B cell (primary cell): ENCODE measurements at regions not wholly inside any gene's neighbourhood (a gene's known extent, or its start where the extent isn't known, plus 50 kb on each side); places are given as distances from the start of the nearest gene placed in this dataset.

Experiments
- ATAC-seq: fragments of 200-7000 bp; cut with Tn5 transposase; one replicate; pipeline ENCODE4 v1.10.0; 2021; ENCODE audit warnings: low read depth, mild to moderate bottlenecking, moderate number of reproducible peaks, moderate library complexity
- CTCF ChIA-PET: fragments of 350-600 bp; sonication (Branson Sonifier 250); formaldehyde crosslinking; loops from one replicate; lab custom pipeline; 2021; ENCODE audit warnings: antibody characterized with exemption, inconsistent platforms; lab: Charles Lee
- POLR2A ChIA-PET: fragments of 350-600 bp; sonication (Branson Sonifier 250); formaldehyde crosslinking; loops from one replicate; lab custom pipeline; 2021; ENCODE audit warnings: antibody characterized with exemption; lab: Charles Lee
- DNase-seq: peaks from one replicate; pipeline ENCODE4 v3.0.0; 2013
- H2AFZ ChIP-seq: 2 replicates; pipeline ENCODE4 v1.6.1; 2012; ENCODE audit warnings: mild to moderate bottlenecking, low read depth, low read length; ENCODE audit not compliant: insufficient read depth, poor library complexity, severe bottlenecking
- H3K27ac ChIP-seq, 2 donors: 1 replicate in 1 of 2; 2 replicates in 1 of 2; pipeline ENCODE4 v1.5.1; 2012 to 2013; ENCODE audit warnings: low read length in 2 of 2, mild to moderate bottlenecking in 2 of 2, moderate library complexity in 1 of 2
- H3K27me3 ChIP-seq, 4 experiments: fragments of 200-600 bp in 1 of 4; sonication (generic) in 1 of 4; replicated peaks in 1 of 4; 1 replicate in 2 of 4; 2 replicates in 2 of 4; pipeline versions ENCODE4 v1.6.1 to v1.7.0; 2013 to 2016; ENCODE audit warnings: low read length in 3 of 4, mild to moderate bottlenecking in 2 of 4, mixed read lengths in 1 of 4, moderate library complexity in 1 of 4; ENCODE audit not compliant: insufficient read depth in 4 of 4, control insufficient read depth in 3 of 4; ENCODE audit errors: control extremely low read depth in 1 of 4
- H3K36me3 ChIP-seq, 2 experiments: replicated peaks in 1 of 2; 1 replicate in 1 of 2; 2 replicates in 1 of 2; pipeline versions ENCODE4 v1.6.1 to v1.7.1; 2013; ENCODE audit warnings: low read length in 1 of 2; ENCODE audit not compliant: insufficient read depth in 2 of 2, control insufficient read depth in 1 of 2; ENCODE audit errors: control extremely low read depth in 1 of 2, extremely low read depth in 1 of 2
- H3K4me1 ChIP-seq, 2 donors: fragments of 200-600 bp in 1 of 2; sonication (generic) in 1 of 2; 1 replicate in 1 of 2; 2 replicates in 1 of 2; pipeline versions ENCODE4 v1.5.1 to v1.6.1; 2013 to 2017; ENCODE audit warnings: low read length in 2 of 2; ENCODE audit not compliant: control insufficient read depth in 2 of 2, insufficient read depth in 2 of 2
- H3K4me2 ChIP-seq: replicated peaks from 2 replicates; pipeline ENCODE3; 2012; ENCODE audit warnings: mild to moderate bottlenecking, low read depth, low read length; ENCODE audit not compliant: poor library complexity, severe bottlenecking
- H3K4me3 ChIP-seq, 5 experiments: fragments of 200-600 bp in 1 of 5; sonication (generic) in 1 of 5; 1 replicate in 3 of 5; 2 replicates in 2 of 5; pipeline versions ENCODE4 v1.5.1 to v1.7.0; 2011 to 2016; ENCODE audit warnings: low read length in 4 of 5, mild to moderate bottlenecking in 4 of 5, low read depth in 2 of 5, control low read depth in 1 of 5, moderate library complexity in 1 of 5; ENCODE audit not compliant: insufficient read depth in 1 of 5; ENCODE audit errors: control extremely low read depth in 1 of 5, extremely low read depth in 1 of 5
- H3K79me2 ChIP-seq: fragments of 200-600 bp; sonication (generic); one replicate; pipeline ENCODE4 v1.6.0; 2016; ENCODE audit warnings: low read length; ENCODE audit not compliant: control insufficient read depth, insufficient read depth
- H3K9ac ChIP-seq: fragments of 200-600 bp; sonication (generic); 2 replicates; pipeline ENCODE4 v1.6.1; 2017; ENCODE audit warnings: mild to moderate bottlenecking, low read length, moderate library complexity
- H3K9me3 ChIP-seq, 3 donors: one replicate each; pipeline versions ENCODE4 v1.6.1 to v1.7.1; 2013; ENCODE audit warnings: low read length in 2 of 3; ENCODE audit not compliant: control insufficient read depth in 2 of 3, insufficient read depth in 1 of 3; ENCODE audit errors: control extremely low read depth in 1 of 3
- H4K20me1 ChIP-seq: 2 replicates; pipeline ENCODE4 v1.6.0; 2012; ENCODE audit warnings: mild to moderate bottlenecking, low read length; ENCODE audit not compliant: insufficient read depth, control insufficient read depth, poor library complexity, severe bottlenecking
- H3K27ac Mint-ChIP-seq: one replicate; pipeline ENCODE4 v1.8.0; 2021; ENCODE audit warnings: mixed read lengths
- H3K27me3 Mint-ChIP-seq: one replicate; pipeline ENCODE4 v1.8.0; 2021; ENCODE audit warnings: mixed read lengths
- H3K4me1 Mint-ChIP-seq: one replicate; pipeline ENCODE4 v1.8.0; 2021; ENCODE audit warnings: mixed read lengths
- H3K4me3 Mint-ChIP-seq: one replicate; pipeline ENCODE4 v1.8.0; 2021; ENCODE audit warnings: mixed read lengths
- H3K9me3 Mint-ChIP-seq: one replicate; pipeline ENCODE4 v1.8.0; 2022; ENCODE audit warnings: mixed read lengths; ENCODE audit not compliant: insufficient read depth
- EZH2 ChIP-seq: IDR thresholded peaks from 2 replicates; pipeline ENCODE4 v1.6.1; 2012; ENCODE audit warnings: borderline replicate concordance, low read depth, mild to moderate bottlenecking, moderate library complexity, low read length; ENCODE audit not compliant: insufficient read depth, poor library complexity, severe bottlenecking
- WGBS: methylation state at CpG from one replicate; pipeline ENCODE4 v1.1.5; 2013; ENCODE audit warnings: missing lambda C conversion rate; ENCODE audit not compliant: insufficient coverage; 5-methylcytosine and 5-hydroxymethylcytosine counted together
- intact Hi-C: fragments of 100-400 bp; cut with micrococcal nuclease; formaldehyde crosslinking; loops from one replicate; pipeline ENCODE4 v1.10.0; 2022
- TF ChIP-seq, protein P1 (sequence below): fragments of 200-600 bp; IDR thresholded peaks from one replicate; pipeline ENCODE4 v1.8.0; 2022; ENCODE audit warnings: antibody characterized with exemption, mild to moderate bottlenecking

- H3K27me3 Mint-ChIP-seq, result peaks cover 12% of the 10 kb centered on the region
- intact Hi-C loops, result loop anchor here (10.0 kb wide), 1 partner anchor 152 kb away; the partner anchor contains the start of gene C1orf52
- no peaks in the 10 kb centered on the region for H4K20me1 ChIP-seq
- no peak overlapping the region for H3K27ac ChIP-seq
- TF ChIP-seq EZH2, result no peak
- TF ChIP-seq, protein P1, sequence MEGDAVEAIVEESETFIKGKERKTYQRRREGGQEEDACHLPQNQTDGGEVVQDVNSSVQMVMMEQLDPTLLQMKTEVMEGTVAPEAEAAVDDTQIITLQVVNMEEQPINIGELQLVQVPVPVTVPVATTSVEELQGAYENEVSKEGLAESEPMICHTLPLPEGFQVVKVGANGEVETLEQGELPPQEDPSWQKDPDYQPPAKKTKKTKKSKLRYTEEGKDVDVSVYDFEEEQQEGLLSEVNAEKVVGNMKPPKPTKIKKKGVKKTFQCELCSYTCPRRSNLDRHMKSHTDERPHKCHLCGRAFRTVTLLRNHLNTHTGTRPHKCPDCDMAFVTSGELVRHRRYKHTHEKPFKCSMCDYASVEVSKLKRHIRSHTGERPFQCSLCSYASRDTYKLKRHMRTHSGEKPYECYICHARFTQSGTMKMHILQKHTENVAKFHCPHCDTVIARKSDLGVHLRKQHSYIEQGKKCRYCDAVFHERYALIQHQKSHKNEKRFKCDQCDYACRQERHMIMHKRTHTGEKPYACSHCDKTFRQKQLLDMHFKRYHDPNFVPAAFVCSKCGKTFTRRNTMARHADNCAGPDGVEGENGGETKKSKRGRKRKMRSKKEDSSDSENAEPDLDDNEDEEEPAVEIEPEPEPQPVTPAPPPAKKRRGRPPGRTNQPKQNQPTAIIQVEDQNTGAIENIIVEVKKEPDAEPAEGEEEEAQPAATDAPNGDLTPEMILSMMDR, result no peak
- WGBS, result no CpG with 5 or more reads among the region's 1 CpG
- H3K9ac ChIP-seq, result no peak overlapping the region
- no peak overlapping the region for H3K27ac Mint-ChIP-seq
- H3K4me2 ChIP-seq, result no peak overlapping the region
- no peaks in the 10 kb centered on the region for H3K79me2 ChIP-seq
- no peaks in the 10 kb centered on the region for H3K27me3 ChIP-seq
- CTCF ChIA-PET, result no interaction called here
- no peaks in the 10 kb centered on the region for H3K9me3 Mint-ChIP-seq
- no peaks in the 10 kb centered on the region for H3K4me1 ChIP-seq
- no peak overlapping the region for H2AFZ ChIP-seq
- no peak overlapping the region for H3K4me3 Mint-ChIP-seq
- no peak overlapping the region for H3K4me3 ChIP-seq
- H3K36me3 ChIP-seq, result no peaks in the 10 kb centered on the region
- H3K9me3 ChIP-seq, result no peaks in the 10 kb centered on the region
- no peaks in the 10 kb centered on the region for H3K4me1 Mint-ChIP-seq
- DNase-seq (no peak), ATAC-seq (no peak)
- POLR2A ChIA-PET, result no interaction called here
Observed at GRCh38 chr1:85102479-85102878, 54.2 kb upstream of the MCOLN3 start.
